ENCODE measurements at regions not wholly inside any gene's neighbourhood (a gene's known extent, or its start where the extent isn't known, plus 50 kb on each side); places are given as distances from the start of the nearest gene placed in this dataset.

GRCh38 chr4:188867796-188868195 lies 728.6 kb downstream of the TRIML1 start:
- Mint-ChIP-seq H3K4me1 (peaks cover 2% of the 10 kb centered on the region), H3K9me3 (peaks cover 4% of the 10 kb centered on the region), H3K4me3 (no peak overlapping the region), H3K27me3 (ENCODE audit: low read depth) (no peaks in the 10 kb centered on the region), H3K27ac (no peak overlapping the region), H3K36me3 (no peaks in the 10 kb centered on the region)
- TF ChIP-seq CTCF (IDR thresholded peaks at IDR 0.05; ENCODE audit: unreplicated experiment), result no peak
- no peak for DNase-seq (ENCODE audit: low spot score in 2 of 2, unreplicated experiment in 2 of 2)

DNA sequence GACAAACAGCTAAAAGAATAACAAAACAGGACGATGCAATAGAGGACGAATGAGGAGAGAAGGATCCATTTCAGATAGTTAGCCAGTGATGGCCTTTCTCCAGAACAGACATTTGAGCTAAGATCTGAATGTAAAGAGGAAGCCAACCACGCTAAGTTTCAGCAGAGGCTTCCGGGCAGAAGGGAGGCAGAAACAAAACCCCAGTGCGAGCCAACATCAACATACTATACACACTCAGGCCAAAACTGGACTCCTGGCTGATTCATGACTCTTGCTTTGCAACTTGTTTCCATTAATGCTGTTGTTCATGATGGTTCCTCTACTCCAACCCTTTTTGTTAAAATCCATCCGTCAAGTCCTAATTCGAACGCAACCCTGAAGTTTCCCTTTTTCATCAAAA lies 730.3 kb downstream of the TRIML1 start:
- H3K27ac Mint-ChIP-seq, result no peak overlapping the region
- TF ChIP-seq CTCF (IDR thresholded peaks at IDR 0.05; ENCODE audit: unreplicated experiment), result no peak
- H3K36me3 Mint-ChIP-seq, result no peaks in the 10 kb centered on the region
- H3K4me3 Mint-ChIP-seq, result no peak overlapping the region
- no peak for DNase-seq (ENCODE audit: low spot score in 2 of 2, unreplicated experiment in 2 of 2)
- peaks cover 4% of the 10 kb centered on the region for H3K9me3 Mint-ChIP-seq
- H3K27me3 Mint-ChIP-seq (ENCODE audit: low read depth), result no peaks in the 10 kb centered on the region
- no peaks in the 10 kb centered on the region for H3K4me1 Mint-ChIP-seq

DNA sequence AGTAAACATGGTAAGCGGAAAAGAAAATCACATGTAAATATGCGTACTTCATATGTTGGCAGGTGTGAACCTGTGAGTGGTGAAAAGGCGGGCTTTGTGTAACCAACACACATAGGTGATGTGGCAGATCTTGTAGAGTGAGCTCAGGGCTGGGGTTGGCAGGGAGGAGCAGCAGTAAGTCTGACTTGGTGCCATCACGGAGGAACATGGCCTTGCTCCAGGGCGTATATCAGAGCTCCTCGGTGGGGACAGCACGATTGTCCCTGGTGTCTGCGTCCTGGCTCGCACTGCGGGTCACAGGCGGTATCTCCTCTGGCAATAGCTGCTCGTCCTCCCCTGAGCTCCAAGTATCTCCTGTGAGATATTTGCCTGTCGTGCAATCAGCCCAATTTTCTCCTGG lies 733.6 kb downstream of the TRIML1 start:
- DNase-seq (ENCODE audit: low spot score in 2 of 2, unreplicated experiment in 2 of 2), result no peak
- Mint-ChIP-seq H3K36me3 (no peaks in the 10 kb centered on the region), H3K27ac (no peak overlapping the region), H3K4me1 (no peaks in the 10 kb centered on the region), H3K4me3 (no peak overlapping the region), H3K9me3 (peaks cover 4% of the 10 kb centered on the region), H3K27me3 (ENCODE audit: low read depth) (no peaks in the 10 kb centered on the region)
- no peak for TF ChIP-seq CTCF (IDR thresholded peaks at IDR 0.05; ENCODE audit: unreplicated experiment)

GRCh38 chr4:188876881-188877280 lies 737.6 kb downstream of the TRIML1 start:
- Mint-ChIP-seq H3K36me3 (no peaks in the 10 kb centered on the region), H3K4me3 (no peak overlapping the region), H3K4me1 (no peaks in the 10 kb centered on the region), H3K27me3 (ENCODE audit: low read depth) (no peaks in the 10 kb centered on the region), H3K27ac (no peak overlapping the region), H3K9me3 (peaks cover 4% of the 10 kb centered on the region)
- TF ChIP-seq CTCF (IDR thresholded peaks at IDR 0.05; ENCODE audit: unreplicated experiment), result no peak
- no peak for DNase-seq (ENCODE audit: low spot score in 2 of 2, unreplicated experiment in 2 of 2)

GRCh38 chr4:188879598-188879997 lies 740.4 kb downstream of the TRIML1 start:
- H3K36me3 Mint-ChIP-seq, result no peaks in the 10 kb centered on the region
- H3K27me3 Mint-ChIP-seq (ENCODE audit: low read depth), result no peaks in the 10 kb centered on the region
- no peak for DNase-seq (ENCODE audit: low spot score in 2 of 2, unreplicated experiment in 2 of 2)
- H3K4me3 Mint-ChIP-seq, result no peak overlapping the region
- no peaks in the 10 kb centered on the region for H3K9me3 Mint-ChIP-seq
- no peak for TF ChIP-seq CTCF (IDR thresholded peaks at IDR 0.05; ENCODE audit: unreplicated experiment)
- no peak overlapping the region for H3K27ac Mint-ChIP-seq
- H3K4me1 Mint-ChIP-seq, result no peaks in the 10 kb centered on the region

DNA sequence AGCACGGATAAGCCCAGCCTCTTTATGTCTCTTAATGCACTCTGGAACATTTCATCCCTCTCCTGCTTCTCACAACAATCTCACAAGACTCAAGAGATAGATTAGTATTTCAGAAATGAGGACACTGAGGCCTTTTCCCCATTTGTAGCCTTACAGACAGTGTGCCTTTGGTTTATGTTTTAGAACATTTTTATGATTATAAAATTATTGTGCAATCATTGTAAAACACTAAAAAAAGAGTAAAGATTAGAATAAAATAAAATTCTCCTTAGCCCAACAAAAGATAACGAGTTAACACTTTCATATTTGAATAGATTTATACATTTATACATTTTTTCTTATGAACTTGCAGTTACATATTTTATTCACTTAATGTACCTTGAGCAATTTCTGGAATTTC lies 748.7 kb downstream of the TRIML1 start:
- H3K27me3 Mint-ChIP-seq (ENCODE audit: low read depth), result no peaks in the 10 kb centered on the region
- TF ChIP-seq CTCF (IDR thresholded peaks at IDR 0.05; ENCODE audit: unreplicated experiment), result no peak

More for the DNA sequence above, 748.7 kb downstream of the TRIML1 start:
- Mint-ChIP-seq H3K27ac (no peak overlapping the region), H3K4me3 (no peak overlapping the region), H3K9me3 (peaks cover 9% of the 10 kb centered on the region), H3K4me1 (no peaks in the 10 kb centered on the region), H3K36me3 (no peaks in the 10 kb centered on the region)
- no peak for DNase-seq (ENCODE audit: low spot score in 2 of 2, unreplicated experiment in 2 of 2)
